HFFc6 (cell line): ENCODE measurements at regions not wholly inside any gene's neighbourhood (a gene's known extent, or its start where the extent isn't known, plus 50 kb on each side); places are given as distances from the start of the nearest gene placed in this dataset.

ENCODE experiments used
- DNase-seq: peaks from one replicate; pipeline ENCODE4 v3.0.0-alpha.2; 2018
- H3K27ac Mint-ChIP-seq: 2 replicates; pipeline ENCODE4 v1.8.0; 2020; ENCODE audit warnings: mild to moderate bottlenecking, mixed read lengths
- H3K27me3 Mint-ChIP-seq: 2 replicates; pipeline ENCODE4 v1.8.0; 2021; ENCODE audit warnings: mild to moderate bottlenecking, moderate library complexity, mixed read lengths; ENCODE audit not compliant: insufficient read depth
- H3K36me3 Mint-ChIP-seq: 2 replicates; pipeline ENCODE4 v1.8.0; 2021; ENCODE audit warnings: low read depth, mixed read lengths
- H3K4me1 Mint-ChIP-seq: 2 replicates; pipeline ENCODE4 v1.8.0; 2020; ENCODE audit warnings: low read depth, mixed read lengths
- H3K4me3 Mint-ChIP-seq: 2 replicates; pipeline ENCODE4 v1.8.0; 2020; ENCODE audit warnings: mild to moderate bottlenecking, moderate library complexity, mixed read lengths
- H3K9me3 Mint-ChIP-seq: 2 replicates; pipeline ENCODE4 v1.8.0; 2020; ENCODE audit warnings: mild to moderate bottlenecking, mixed read lengths
- TF ChIP-seq, protein P1 (sequence below): fragments of 200-600 bp; sonication (generic); IDR thresholded peaks from 2 replicates; pipeline ENCODE4 v1.5.0; 2021; ENCODE audit warnings: antibody characterized with exemption, mild to moderate bottlenecking

DNA sequence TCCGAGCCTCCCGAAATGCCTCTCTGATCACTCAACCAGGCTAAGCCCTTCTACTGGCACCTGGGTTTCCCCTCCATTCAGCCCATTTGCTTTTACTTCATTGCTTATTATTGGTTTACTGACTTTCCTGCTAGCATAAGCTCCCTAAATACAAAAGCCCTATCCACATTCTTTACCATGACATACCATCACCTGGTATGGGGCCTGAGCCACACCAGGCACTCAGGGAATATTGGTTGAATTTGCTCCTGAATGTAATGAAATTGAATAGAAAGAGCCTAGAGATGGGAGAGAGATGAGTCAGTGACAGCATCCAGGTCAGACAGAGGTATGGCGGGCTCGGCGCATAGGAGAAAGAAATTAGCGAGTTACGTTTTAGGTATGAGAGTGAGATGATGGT is 120.0 kb downstream of the CD164 start:
- DNase-seq, result no peak
- H3K4me1 Mint-ChIP-seq, result peaks cover 19% of the 10 kb centered on the region
- TF ChIP-seq, protein P1, sequence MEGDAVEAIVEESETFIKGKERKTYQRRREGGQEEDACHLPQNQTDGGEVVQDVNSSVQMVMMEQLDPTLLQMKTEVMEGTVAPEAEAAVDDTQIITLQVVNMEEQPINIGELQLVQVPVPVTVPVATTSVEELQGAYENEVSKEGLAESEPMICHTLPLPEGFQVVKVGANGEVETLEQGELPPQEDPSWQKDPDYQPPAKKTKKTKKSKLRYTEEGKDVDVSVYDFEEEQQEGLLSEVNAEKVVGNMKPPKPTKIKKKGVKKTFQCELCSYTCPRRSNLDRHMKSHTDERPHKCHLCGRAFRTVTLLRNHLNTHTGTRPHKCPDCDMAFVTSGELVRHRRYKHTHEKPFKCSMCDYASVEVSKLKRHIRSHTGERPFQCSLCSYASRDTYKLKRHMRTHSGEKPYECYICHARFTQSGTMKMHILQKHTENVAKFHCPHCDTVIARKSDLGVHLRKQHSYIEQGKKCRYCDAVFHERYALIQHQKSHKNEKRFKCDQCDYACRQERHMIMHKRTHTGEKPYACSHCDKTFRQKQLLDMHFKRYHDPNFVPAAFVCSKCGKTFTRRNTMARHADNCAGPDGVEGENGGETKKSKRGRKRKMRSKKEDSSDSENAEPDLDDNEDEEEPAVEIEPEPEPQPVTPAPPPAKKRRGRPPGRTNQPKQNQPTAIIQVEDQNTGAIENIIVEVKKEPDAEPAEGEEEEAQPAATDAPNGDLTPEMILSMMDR, result no peak
- H3K27ac Mint-ChIP-seq, result no peak overlapping the region
- H3K27me3 Mint-ChIP-seq, result peaks cover 1% of the 10 kb centered on the region
- H3K36me3 Mint-ChIP-seq, result no peaks in the 10 kb centered on the region
- H3K9me3 Mint-ChIP-seq, result no peaks in the 10 kb centered on the region
- no peak overlapping the region for H3K4me3 Mint-ChIP-seq

DNA sequence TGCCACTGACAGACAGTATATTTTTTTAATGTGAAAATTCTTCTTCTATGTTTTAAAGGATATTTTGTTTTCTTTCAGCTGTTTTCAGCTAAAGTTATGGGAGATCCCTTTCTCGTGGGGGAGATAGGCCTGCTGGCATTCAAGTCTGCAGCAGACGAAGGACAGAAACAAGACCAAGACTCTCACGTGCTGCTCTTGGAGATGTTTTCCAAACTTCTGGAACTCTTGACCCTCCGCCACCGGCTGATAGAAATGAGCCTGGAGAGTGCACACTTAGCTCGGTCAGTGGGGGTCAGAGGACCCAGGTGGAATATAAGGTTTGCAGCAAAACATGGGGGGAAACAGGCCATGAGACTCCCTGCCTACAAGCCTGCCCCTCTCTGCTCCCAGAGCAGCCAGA is 120.5 kb downstream of the CD164 start:
- no peak overlapping the region for H3K4me3 Mint-ChIP-seq
- no peaks in the 10 kb centered on the region for H3K9me3 Mint-ChIP-seq
- no peak for DNase-seq
- TF ChIP-seq, protein P1, result no peak
- H3K27me3 Mint-ChIP-seq, result peaks cover 1% of the 10 kb centered on the region
- H3K36me3 Mint-ChIP-seq, result no peaks in the 10 kb centered on the region
- H3K27ac Mint-ChIP-seq, result no peak overlapping the region
- peaks cover 19% of the 10 kb centered on the region for H3K4me1 Mint-ChIP-seq

DNA sequence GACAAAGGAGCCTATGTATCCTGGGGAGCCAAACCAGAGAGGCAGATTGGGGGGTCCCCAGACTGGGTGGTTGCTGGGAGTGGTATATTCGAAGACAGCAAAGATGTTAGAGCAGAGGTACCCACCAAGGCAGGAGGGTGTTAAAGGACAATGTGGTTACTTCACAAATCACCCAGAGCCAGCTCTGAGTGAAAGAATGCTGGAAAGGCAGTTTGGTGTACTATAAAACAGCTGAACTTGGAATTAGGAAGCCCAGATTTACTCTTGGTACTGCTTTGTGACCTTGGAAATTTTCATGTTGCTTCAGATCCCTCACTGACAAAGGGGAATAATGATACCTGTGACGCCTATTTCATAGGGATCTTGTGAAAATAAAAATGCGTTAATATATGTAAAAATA is 121.6 kb downstream of the CD164 start:
- peak overlapping the region; percentile 84 for H3K27ac Mint-ChIP-seq
- no peak overlapping the region for H3K4me3 Mint-ChIP-seq
- no peak for DNase-seq
- peaks cover 1% of the 10 kb centered on the region for H3K27me3 Mint-ChIP-seq
- no peaks in the 10 kb centered on the region for H3K36me3 Mint-ChIP-seq
- H3K9me3 Mint-ChIP-seq, result no peaks in the 10 kb centered on the region
- TF ChIP-seq, protein P1, result no peak
- peaks cover 19% of the 10 kb centered on the region for H3K4me1 Mint-ChIP-seq

DNA sequence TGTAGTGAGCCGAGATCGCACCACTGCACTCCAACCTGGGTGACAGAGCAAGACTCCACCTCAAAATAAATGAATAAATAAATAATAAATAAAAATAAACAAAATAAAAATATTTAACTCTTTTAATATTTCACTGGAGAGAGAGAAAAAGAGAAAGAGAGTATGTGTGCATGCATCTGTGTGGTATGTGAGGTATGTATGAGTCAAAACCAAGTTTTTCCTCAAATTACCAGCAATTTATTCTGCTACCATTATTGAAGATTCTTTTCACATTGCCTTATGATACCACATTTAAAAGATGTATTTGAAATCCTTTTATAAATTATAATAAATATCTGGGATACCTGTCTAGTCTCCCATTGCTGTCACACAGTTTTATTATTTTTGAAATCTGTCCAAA is 122.1 kb downstream of the CD164 start:
- H3K36me3 Mint-ChIP-seq, result no peaks in the 10 kb centered on the region
- H3K4me1 Mint-ChIP-seq, result peaks cover 19% of the 10 kb centered on the region
- no peak overlapping the region for H3K4me3 Mint-ChIP-seq
- peaks cover 1% of the 10 kb centered on the region for H3K27me3 Mint-ChIP-seq
- TF ChIP-seq, protein P1, result no peak
- peak; percentile 54 for DNase-seq
- H3K27ac Mint-ChIP-seq, result no peak overlapping the region
- no peaks in the 10 kb centered on the region for H3K9me3 Mint-ChIP-seq

DNA sequence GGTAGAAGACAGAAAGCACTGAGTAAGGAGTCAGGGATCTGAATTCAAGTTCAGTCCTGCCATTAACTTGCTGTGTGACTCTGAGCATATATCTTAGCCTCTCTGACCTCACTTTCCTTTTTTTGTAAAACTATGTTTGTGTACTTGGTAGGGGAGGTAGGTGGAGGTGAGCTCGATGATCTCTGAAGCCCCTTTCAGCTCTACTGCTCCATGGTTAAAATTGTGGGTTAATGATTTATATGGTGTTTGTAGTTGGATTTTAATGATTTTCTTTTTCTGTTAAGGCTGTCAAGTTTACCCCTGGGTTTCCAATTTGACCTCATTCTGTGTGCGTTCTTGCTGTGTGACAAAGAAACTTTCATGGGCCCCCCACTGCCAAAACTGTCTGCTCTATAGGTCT is 124.1 kb downstream of the CD164 start:
- no peaks in the 10 kb centered on the region for H3K36me3 Mint-ChIP-seq
- TF ChIP-seq, protein P1, result no peak
- no peak overlapping the region for H3K4me3 Mint-ChIP-seq
- DNase-seq, result no peak
- H3K27me3 Mint-ChIP-seq, result no peaks in the 10 kb centered on the region; the same call in 1 of the 2 replicates
- peaks cover 27% of the 10 kb centered on the region for H3K4me1 Mint-ChIP-seq
- no peak overlapping the region for H3K27ac Mint-ChIP-seq
- H3K9me3 Mint-ChIP-seq, result no peaks in the 10 kb centered on the region

DNA sequence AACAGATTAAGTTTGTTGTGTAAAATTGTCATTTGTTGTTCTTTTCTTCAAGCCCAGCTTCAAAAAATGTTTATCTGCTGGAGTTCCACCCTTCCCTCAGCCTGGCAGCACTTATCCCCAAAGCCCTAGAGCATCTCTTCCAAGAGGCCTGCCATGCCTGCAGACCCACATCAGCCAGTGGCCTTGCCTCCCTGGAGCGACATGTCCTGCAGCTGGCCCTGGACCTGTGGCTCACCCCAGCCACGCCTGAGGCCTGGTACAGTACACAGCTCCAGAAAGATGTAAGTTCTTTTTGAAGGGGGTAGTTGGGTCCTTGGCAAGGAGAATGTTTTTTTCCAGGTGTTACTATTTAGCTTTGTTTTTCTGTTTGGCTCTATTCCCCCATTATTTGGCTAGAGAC is 124.8 kb downstream of the CD164 start:
- H3K36me3 Mint-ChIP-seq, result no peaks in the 10 kb centered on the region
- H3K4me3 Mint-ChIP-seq, result no peak overlapping the region

More for the DNA sequence above, 124.8 kb downstream of the CD164 start:
- TF ChIP-seq, protein P1, result no peak
- no peak for DNase-seq
- H3K9me3 Mint-ChIP-seq, result no peaks in the 10 kb centered on the region
- H3K27me3 Mint-ChIP-seq, result no peaks in the 10 kb centered on the region; the same call in 1 of the 2 replicates
- no peak overlapping the region for H3K27ac Mint-ChIP-seq
- peaks cover 31% of the 10 kb centered on the region for H3K4me1 Mint-ChIP-seq
